ENCODE measurements at regions not wholly inside any gene's neighbourhood (a gene's known extent, or its start where the extent isn't known, plus 50 kb on each side); places are given as distances from the start of the nearest gene placed in this dataset.

DNA sequence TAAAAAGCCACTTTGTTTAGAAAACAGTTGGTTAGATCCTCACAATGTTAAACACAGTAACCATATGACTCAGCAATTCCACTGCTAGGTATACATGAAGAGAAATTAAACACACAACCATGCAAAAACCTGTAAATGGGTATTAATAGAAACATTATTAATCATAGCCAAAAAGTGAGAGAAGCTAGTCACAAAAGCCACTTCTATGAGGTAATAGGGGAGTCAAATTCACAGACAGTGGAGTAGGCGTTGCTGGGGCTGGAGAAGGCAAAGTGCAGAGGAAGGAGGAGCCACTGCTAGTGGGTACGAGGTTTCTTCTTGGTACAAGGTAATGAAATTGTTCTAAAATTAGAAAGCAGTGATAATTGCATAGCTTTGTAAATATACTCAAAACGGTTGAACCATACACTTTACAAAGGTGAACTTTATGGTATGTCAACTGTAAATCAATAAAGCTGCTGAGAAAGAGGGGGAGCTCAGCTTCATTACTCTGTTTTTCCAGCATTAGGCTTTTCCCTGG, 364.4 kb downstream of the GADD45G start:
- no peak for DNase-seq (ENCODE audit: low spot score)

- no peak for DNase-seq (ENCODE audit: low spot score)
These were observed 365.2 kb downstream of the GADD45G start for GRCh38 chr9:89969881-89970639.

- DNase-seq (ENCODE audit: low spot score) = no peak
These were observed 365.9 kb downstream of the GADD45G start for GRCh38 chr9:89970701-89971100.

DNA sequence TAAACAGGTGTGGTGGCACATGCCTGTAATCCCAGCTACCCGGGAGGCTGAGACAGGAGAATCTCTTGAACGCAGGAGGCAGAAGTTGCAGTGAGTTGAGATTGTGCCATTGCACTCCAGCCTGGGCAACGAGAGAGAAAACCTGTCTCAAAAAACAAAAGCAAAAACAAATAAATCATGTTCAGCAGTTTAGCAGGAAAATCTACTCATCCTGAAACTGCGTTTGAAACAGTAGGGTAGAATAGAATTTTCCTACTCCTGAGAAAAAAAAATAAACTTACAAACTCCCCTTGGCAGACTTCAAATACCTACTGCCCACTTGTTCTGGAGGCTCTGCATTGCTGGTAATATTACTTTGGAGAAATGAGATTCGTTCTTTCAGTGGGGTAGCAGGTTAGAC, 367.7 kb downstream of the GADD45G start:
- DNase-seq (ENCODE audit: low spot score) = no peak

- no peak for DNase-seq (ENCODE audit: low spot score)
These were observed 369.8 kb downstream of the GADD45G start for GRCh38 chr9:89974582-89974981.

- DNase-seq (ENCODE audit: low spot score) = no peak
These were observed 370.2 kb downstream of the GADD45G start for GRCh38 chr9:89975024-89975423.

DNA sequence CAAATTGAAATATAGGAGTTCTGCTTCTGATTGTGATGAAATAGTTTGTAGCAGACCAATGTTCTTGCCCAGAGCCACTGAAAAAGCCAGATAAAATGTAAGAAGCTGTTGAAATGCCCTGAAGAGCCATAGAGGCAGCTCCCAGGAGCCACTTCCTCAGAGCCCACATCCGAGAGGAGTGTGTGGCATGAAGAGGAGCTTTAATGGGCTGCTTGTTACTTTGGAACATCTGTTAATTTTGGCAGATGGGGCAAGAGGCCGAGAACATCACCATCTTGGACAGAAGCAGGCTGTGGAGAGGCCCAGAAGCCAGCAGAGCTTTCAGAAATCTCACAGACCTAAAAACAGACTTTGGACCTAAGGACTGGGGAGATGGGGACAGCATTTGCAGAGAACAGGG, 370.8 kb downstream of the GADD45G start:
- no peak for DNase-seq (ENCODE audit: low spot score)

GRCh38 chr9:89978185-89978584, 373.4 kb downstream of the GADD45G start:
- DNase-seq (ENCODE audit: low spot score) = peak; percentile 39

GRCh38 chr9:89980600-89980999, 375.8 kb downstream of the GADD45G start:
- DNase-seq (ENCODE audit: low spot score) = no peak

GRCh38 chr9:89982016-89982415, 377.2 kb downstream of the GADD45G start:
- no peak for DNase-seq (ENCODE audit: low spot score)

- no peak for DNase-seq (ENCODE audit: low spot score)
These were observed 378.6 kb downstream of the GADD45G start for GRCh38 chr9:89983411-89983810.

DNA sequence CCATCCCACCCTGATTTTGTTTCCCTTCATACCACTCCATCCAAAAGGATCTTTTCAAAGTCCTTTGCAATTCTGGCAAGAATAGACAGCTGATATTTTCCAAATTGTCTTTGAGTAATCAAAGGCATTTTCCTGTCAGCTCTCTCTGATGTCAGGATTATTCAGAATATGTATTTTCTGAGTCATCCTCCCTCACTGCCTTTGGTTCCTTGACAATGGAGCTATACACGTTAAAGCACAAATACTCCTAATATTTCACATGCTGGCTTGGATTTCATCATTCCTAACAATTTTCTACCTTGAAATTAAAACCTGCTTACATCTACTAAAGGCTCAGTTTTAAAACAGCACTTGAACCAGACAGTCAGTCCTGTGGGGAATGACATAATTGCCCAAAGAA, 379.4 kb downstream of the GADD45G start:
- DNase-seq (ENCODE audit: low spot score) = no peak

GRCh38 chr9:89985068-89985467, 380.3 kb downstream of the GADD45G start:
- DNase-seq (ENCODE audit: low spot score) = no peak

GRCh38 chr9:89986190-89986589, 381.4 kb downstream of the GADD45G start:
- DNase-seq (ENCODE audit: low spot score) = no peak

- DNase-seq (ENCODE audit: low spot score) = no peak
These were observed 383.6 kb downstream of the GADD45G start for GRCh38 chr9:89988458-89988857.

GRCh38 chr9:89991204-89991790, 386.5 kb downstream of the GADD45G start:
- no peak for DNase-seq (ENCODE audit: low spot score)

DNA sequence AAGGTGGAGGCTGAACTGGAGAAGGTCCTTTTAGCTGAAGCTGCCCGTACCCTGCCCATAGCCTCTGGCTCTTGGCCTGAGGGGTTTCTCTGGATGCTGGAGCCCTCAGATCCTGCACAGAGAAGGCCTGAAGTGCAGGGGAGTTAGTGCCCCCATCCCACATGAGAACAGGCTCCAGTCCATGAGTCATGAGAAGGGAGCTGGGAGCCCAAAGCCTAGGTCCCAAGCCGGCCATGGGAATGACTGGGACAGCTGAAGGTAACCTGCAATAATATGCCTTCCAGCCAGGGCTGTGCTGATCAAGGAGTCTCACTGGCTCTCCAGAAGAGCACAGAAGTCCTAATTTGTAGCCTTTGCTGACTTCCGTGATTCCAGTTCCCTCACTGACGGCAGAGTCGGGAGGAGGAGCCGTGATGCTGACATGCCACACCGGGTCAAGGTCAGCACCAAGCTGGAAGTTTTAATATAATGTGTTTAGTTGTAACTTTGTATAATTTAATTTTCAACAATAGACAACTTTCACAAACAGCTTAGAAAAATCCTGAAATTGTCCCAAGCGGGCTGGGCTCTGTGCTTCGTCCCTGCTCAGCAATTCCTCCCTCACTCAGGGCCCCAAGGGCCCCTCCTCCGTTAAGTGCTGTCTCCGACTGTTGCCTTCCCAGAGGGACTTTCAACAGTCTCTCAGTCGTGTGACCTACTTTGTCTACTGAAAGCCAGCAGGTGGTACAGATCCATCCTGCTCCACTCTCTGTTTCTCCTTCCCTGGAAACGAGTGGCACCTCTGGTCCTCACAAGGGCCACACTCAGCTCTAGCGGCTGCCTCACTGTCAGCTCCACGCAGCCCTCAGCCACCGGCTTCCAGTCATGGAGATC, 387.8 kb downstream of the GADD45G start:
- no peak for DNase-seq (ENCODE audit: low spot score)

DNA sequence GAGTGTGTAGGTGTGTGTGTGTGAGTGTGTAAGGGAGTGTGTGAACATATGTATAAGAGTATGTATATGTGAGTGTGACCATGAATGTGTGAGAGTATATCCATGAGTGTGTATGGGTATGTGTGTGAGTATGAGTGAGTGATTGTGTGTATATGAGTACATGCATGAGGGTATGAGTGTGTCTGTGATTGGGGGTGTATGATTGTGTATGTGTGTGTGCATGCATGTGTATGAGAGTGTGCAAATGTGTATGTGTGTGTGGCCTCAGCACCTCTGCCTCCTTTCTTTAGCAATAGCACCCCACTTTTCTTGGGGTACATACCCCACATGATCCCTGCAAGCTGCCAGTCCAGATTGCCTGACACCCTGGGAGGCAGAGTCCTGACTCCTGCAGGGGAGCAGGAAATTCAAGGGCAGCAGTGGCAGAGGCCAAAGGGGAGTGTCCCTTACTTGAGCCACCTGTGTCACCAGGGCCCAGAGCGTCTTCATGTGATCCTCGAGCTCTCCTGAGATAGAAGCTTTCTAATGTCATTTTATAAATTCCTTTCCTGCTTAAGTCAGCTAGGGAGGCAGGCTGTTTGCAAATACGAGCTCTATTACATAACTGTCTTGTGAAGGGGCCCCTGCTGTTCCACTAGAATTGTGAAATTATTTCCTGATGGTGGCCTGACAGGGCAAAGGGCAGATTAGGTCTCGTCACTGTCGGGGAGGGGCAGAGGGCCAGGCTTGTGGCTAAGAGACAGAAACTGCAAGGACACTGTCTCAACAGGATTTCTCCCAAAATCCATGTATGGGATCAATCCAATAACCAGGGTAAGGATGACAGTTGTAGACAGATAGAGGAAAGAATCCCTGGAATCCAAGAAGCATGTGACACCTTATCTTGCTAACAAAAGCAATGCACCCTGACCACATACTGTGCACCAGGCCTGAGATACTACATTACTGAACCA, 389.1 kb downstream of the GADD45G start:
- peak; percentile 32 for DNase-seq (ENCODE audit: low spot score)

GRCh38 chr9:89994988-89995613, 390.3 kb downstream of the GADD45G start:
- no peak for DNase-seq (ENCODE audit: low spot score)

- no peak for DNase-seq (ENCODE audit: low spot score)
These were observed 391.3 kb downstream of the GADD45G start for GRCh38 chr9:89996116-89996515.

- DNase-seq (ENCODE audit: low spot score) = no peak
These were observed 392.0 kb downstream of the GADD45G start for GRCh38 chr9:89996773-89997172.

All from AG20443 (cell line).